K562 (cell line): ENCODE measurements at regions not wholly inside any gene's neighbourhood (a gene's known extent, or its start where the extent isn't known, plus 50 kb on each side); places are given as distances from the start of the nearest gene placed in this dataset.

Experiments
- ATAC-seq: fragments of 200-7000 bp; cut with Tn5 transposase; 3 replicates; pipeline ENCODE4 v1.9.1; 2020; ENCODE audit warnings: moderate library complexity
- BruUV-seq: library from RNA; stranded (reverse); fragments of 400-500 nt; replicated peaks from 2 replicates; lab custom pipeline; 2021; lab: Mats Ljungman, UMichigan
- CTCF ChIA-PET: fragments of 300-600 bp; formaldehyde crosslinking; extraction: SDS; loops from one replicate; lab custom pipeline; 2021; ENCODE audit warnings: low intra/inter-chr PET ratio; lab: Yijun Ruan, JAX
- POLR2A ChIA-PET: fragments of 300-600, 350-650 bp; sonication (Branson Sonifier 250); formaldehyde crosslinking; extraction: SDS; loops from one replicate; lab custom pipeline; 2021; ENCODE audit warnings: antibody characterized with exemption, inconsistent platforms; lab: Yijun Ruan, JAX
- DNase-seq, 4 experiments: peaks; one replicate each; pipeline versions ENCODE4 v3.0.0 to v3.0.0-alpha.2; 2011 to 2018; ENCODE audit warnings: low spot score in 3 of 4, mixed read lengths in 3 of 4; ENCODE audit errors: extremely low read depth in 1 of 4
- FAIRE-seq: peaks from 2 replicates; lab custom pipeline; 2011; peaks lifted over from hg19 to GRCh38; lab: Jason Lieb, UNC
- H2AFZ ChIP-seq: 2 replicates; pipeline ENCODE4 v1.6.0; 2011; ENCODE audit warnings: low read depth, low read length, control low read depth, inconsistent platforms
- H3K27ac ChIP-seq: fragments of 200-600 bp; 3 replicates; pipeline ENCODE4 v1.8.0; 2011; ENCODE audit warnings: low read depth, mild to moderate bottlenecking, control low read depth, inconsistent platforms, low read length, moderate library complexity, mixed read lengths; ENCODE audit errors: extremely low read depth
- H3K27me3 ChIP-seq, 2 experiments: fragments of 300-600 bp in 1 of 2; 2 replicates in 1 of 2; 3 replicates in 1 of 2; pipeline versions ENCODE4 v1.6.0 to v1.8.0; 2011; ENCODE audit warnings: inconsistent platforms in 2 of 2, low read length in 2 of 2, mild to moderate bottlenecking in 1 of 2, mixed read lengths in 1 of 2, moderate library complexity in 1 of 2; ENCODE audit not compliant: control insufficient read depth in 2 of 2, insufficient read depth in 2 of 2
- H3K36me3 ChIP-seq: fragments of 300-600 bp; 3 replicates; pipeline ENCODE4 v1.8.0; 2011; ENCODE audit warnings: mild to moderate bottlenecking, low read length, inconsistent platforms; ENCODE audit not compliant: control insufficient read depth, insufficient read depth
- H3K4me1 ChIP-seq, 2 experiments: fragments of 200-600 bp in 1 of 2; replicated peaks in 1 of 2; 2 replicates in 1 of 2; 3 replicates in 1 of 2; pipeline versions ENCODE4 v1.5.1 to v1.8.0; 2011; ENCODE audit warnings: inconsistent platforms in 2 of 2, low read length in 2 of 2, mild to moderate bottlenecking in 1 of 2, mixed read lengths in 1 of 2, moderate library complexity in 1 of 2; ENCODE audit not compliant: control insufficient read depth in 2 of 2, insufficient read depth in 2 of 2
- H3K4me2 ChIP-seq: 2 replicates; pipeline ENCODE4 v1.6.1; 2011; ENCODE audit warnings: low read length, control low read depth, inconsistent platforms, mixed read lengths; ENCODE audit not compliant: insufficient read depth
- H3K4me3 ChIP-seq: fragments of 200-600 bp; sonication (generic), shearing (Covaris generic); 2 replicates; pipeline ENCODE4 v1.5.1; 2016; ENCODE audit warnings: control low read depth, inconsistent platforms
- H3K79me2 ChIP-seq: fragments of 200-600 bp; 3 replicates; pipeline ENCODE4 v1.8.0; 2011; ENCODE audit warnings: low read length, inconsistent platforms; ENCODE audit not compliant: control insufficient read depth, insufficient read depth
- H3K9ac ChIP-seq, 2 experiments: 2 replicates each; pipeline versions ENCODE4 v1.6.0 to v1.6.1; 2011; ENCODE audit warnings: low read depth in 2 of 2, low read length in 2 of 2, control low read depth in 1 of 2, inconsistent platforms in 1 of 2, mild to moderate bottlenecking in 1 of 2, mixed read lengths in 1 of 2; ENCODE audit not compliant: insufficient read depth in 1 of 2
- H3K9me1 ChIP-seq: one replicate; pipeline ENCODE4 v1.6.0; 2011; ENCODE audit warnings: inconsistent platforms, mild to moderate bottlenecking, low read length, moderate library complexity; ENCODE audit not compliant: control insufficient read depth, insufficient read depth
- H3K9me3 ChIP-seq: replicated peaks from 2 replicates; pipeline ENCODE4 v1.5.1; 2011; ENCODE audit warnings: low read depth, low read length, inconsistent platforms; ENCODE audit not compliant: control insufficient read depth, insufficient read depth
- H4K20me1 ChIP-seq: replicated peaks from 2 replicates; pipeline ENCODE4 v1.6.1; 2011; ENCODE audit warnings: low read length, inconsistent platforms, mixed read lengths; ENCODE audit not compliant: control insufficient read depth, insufficient read depth
- ARNT ChIP-seq, 2 experiments: fragments of 450-650 bp; IDR thresholded peaks; 2 replicates each; pipeline ENCODE4 v1.6.1; 2016; ENCODE audit warnings: mild to moderate bottlenecking in 1 of 2
- E2F4 ChIP-seq: sonication (generic); formaldehyde crosslinking; IDR thresholded peaks from 2 replicates; pipeline ENCODE4 v1.8.0; 2022; ENCODE audit warnings: mild to moderate bottlenecking, low read depth, missing genetic modification reagents
- GATAD2A ChIP-seq: fragments of 450-650 bp; IDR thresholded peaks from 2 replicates; pipeline ENCODE4 v1.6.1; 2017
- GMEB1 ChIP-seq: fragments of 250-450 bp; sonication (Bioruptor Pico); IDR thresholded peaks from 2 replicates; pipeline ENCODE4 v1.4.0; 2020; ENCODE audit warnings: mild to moderate bottlenecking
- HMGXB4 ChIP-seq: sonication (generic); formaldehyde crosslinking; IDR thresholded peaks from 2 replicates; pipeline ENCODE4 v1.8.1; 2023; ENCODE audit warnings: mild to moderate bottlenecking, missing genetic modification reagents
- HNRNPH1 ChIP-seq: fragments of 200-400 bp; formaldehyde crosslinking; optimal IDR thresholded peaks from 2 replicates; pipeline ENCODE3; 2017; ENCODE audit warnings: low read depth, mild to moderate bottlenecking, low read length, moderate library complexity
- JUN ChIP-seq, 2 experiments: sonication (generic) in 1 of 2; formaldehyde crosslinking in 1 of 2; IDR thresholded peaks; 2 replicates each; pipeline versions ENCODE4 v1.6.1 to v1.8.0; 2012 to 2022; ENCODE audit warnings: borderline replicate concordance in 2 of 2, mild to moderate bottlenecking in 2 of 2, improper control_type of control experiment in 1 of 2, low read depth in 1 of 2, low read length in 1 of 2, missing genetic modification reagents in 1 of 2
- NFE2 ChIP-seq: IDR thresholded peaks from 2 replicates; pipeline ENCODE4 v1.6.1; 2014; ENCODE audit warnings: antibody characterized with exemption, low read depth
- PCBP1 ChIP-seq: fragments of 200-400 bp; formaldehyde crosslinking; IDR thresholded peaks from 2 replicates; pipeline ENCODE4 v1.6.1; 2018; ENCODE audit warnings: mild to moderate bottlenecking, low read depth, low read length; ENCODE audit not compliant: poor library complexity, severe bottlenecking
- PHB2 ChIP-seq: fragments of 450-650 bp; IDR thresholded peaks from 2 replicates; pipeline ENCODE4 v1.6.1; 2017; ENCODE audit warnings: low read depth
- SIN3A ChIP-seq, 2 experiments: fragments of 150-350 bp in 1 of 2; IDR thresholded peaks; 2 replicates each; pipeline ENCODE4 v1.6.1; 2011 to 2016; ENCODE audit warnings: borderline replicate concordance in 2 of 2, low read depth in 2 of 2, low read length in 2 of 2, mild to moderate bottlenecking in 2 of 2, moderate library complexity in 2 of 2; ENCODE audit not compliant: control insufficient read depth in 1 of 2
- SNRNP70 ChIP-seq: fragments of 200-400 bp; formaldehyde crosslinking; optimal IDR thresholded peaks from 2 replicates; pipeline ENCODE3; 2017; ENCODE audit warnings: low read depth, low read length
- XRCC5 ChIP-seq: fragments of 200-400 bp; formaldehyde crosslinking; IDR thresholded peaks from 2 replicates; pipeline ENCODE4 v1.6.1; 2017; ENCODE audit warnings: low read depth, mild to moderate bottlenecking, low read length
- ZNF253 ChIP-seq: fragments of 250-450 bp; sonication (Bioruptor Pico); conservative IDR thresholded peaks from 2 replicates; pipeline ENCODE4 v1.6.1; 2021; ENCODE audit warnings: mild to moderate bottlenecking
- ZNF282 ChIP-seq: sonication (generic); formaldehyde crosslinking; IDR thresholded peaks from 2 replicates; pipeline ENCODE4 v1.8.1; 2023; ENCODE audit warnings: missing genetic modification reagents
- ZNF41 ChIP-seq: fragments of 250-450 bp; sonication (Bioruptor Pico); conservative IDR thresholded peaks from 2 replicates; pipeline ENCODE4 v1.4.0; 2020; ENCODE audit warnings: mild to moderate bottlenecking
- ZNF76 ChIP-seq: fragments of 250-450 bp; sonication (Bioruptor Pico); IDR thresholded peaks from 2 replicates; pipeline ENCODE4 v1.4.0; 2020; ENCODE audit warnings: mild to moderate bottlenecking, moderate library complexity, borderline replicate concordance
- WGBS: fragments of 100-300 bp; shearing (Covaris generic); methylation state at CpG from one replicate; pipeline ENCODE4 v1.1.6; 2016; ENCODE audit warnings: low coverage, mixed read lengths; ENCODE audit not compliant: insufficient coverage; ENCODE audit errors: missing lambda C conversion rate; 5-methylcytosine and 5-hydroxymethylcytosine counted together
- in situ Hi-C: fragments of 300-500 bp; cut with MboI; formaldehyde crosslinking; loops from 4 replicates; pipeline ENCODE4 v1.15.0; 2018; ENCODE audit warnings: inconsistent platforms, mixed read lengths
- intact Hi-C: fragments of 100-400 bp; cut with micrococcal nuclease; formaldehyde crosslinking; loops from 2 replicates; pipeline ENCODE4 v1.14.2; 2022

DNA sequence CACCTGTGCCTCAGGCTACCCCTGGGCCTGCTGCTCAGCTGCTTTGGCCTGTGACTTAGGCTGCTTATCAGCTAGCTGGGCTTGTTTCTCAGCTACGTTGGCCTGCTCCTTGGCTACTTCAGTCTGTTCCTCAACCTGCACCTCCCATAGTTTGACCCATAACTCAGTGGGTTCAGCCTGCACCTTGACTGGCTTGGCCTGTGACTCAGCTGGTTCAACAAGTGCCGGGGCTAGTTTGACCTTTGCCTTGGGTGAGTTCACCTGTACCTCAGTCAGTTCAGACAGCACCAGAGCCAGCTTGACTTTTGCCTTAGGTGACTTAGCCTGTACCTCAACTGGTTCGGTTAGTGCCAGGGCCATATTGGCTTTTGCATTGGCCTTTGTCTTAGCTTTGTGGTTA lies 171.2 kb downstream of the MSN start (continued):
- TF ChIP-seq ZNF41 (CRISPR knock-in tag): no peak

DNA sequence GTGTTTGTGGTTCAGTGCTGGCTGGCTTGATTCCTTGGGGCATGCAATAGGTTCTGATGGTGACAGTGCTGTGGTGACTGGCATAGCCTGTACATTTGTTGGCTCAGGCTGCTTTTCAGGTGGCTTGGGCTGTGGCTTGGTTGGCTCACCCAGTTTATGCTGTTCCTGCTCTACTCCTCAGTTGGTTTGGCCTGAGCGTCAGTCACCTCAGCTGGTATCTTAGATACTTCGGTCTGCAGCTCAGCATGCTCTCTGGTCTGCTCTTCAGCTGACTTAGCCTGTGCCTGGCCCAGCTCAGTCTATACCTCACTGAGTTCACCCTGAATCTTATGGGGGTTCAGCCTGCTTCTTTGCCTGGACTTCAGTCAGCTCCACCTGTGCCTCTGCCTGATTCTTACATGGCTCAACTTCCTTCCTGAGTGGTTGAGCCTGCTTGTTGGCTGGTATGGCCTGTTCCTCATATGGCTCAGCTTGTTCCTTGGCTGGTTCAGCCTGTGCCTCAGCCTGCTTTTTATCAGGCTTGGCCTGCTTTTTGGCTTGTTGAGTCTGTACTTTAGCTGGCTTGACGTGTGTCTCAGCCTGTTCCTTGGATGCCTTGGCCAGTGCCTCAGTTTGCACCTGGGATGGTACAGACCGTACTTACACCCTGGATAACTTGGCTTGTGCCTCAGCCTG lies 170.6 kb downstream of the MSN start:
- Histone ChIP-seq H3K9me1 (no peaks in the 10 kb centered on the region), H3K79me2 (no peaks in the 10 kb centered on the region), H3K4me3 (no peak overlapping the region), H4K20me1 (no peaks in the 10 kb centered on the region), H3K9ac (no peak overlapping the region), H3K9me3 (no peaks in the 10 kb centered on the region), H3K27ac (no peak overlapping the region), H3K27me3 (no peaks in the 10 kb centered on the region), H3K4me1 (peaks cover 0 to 3% of the 10 kb centered on the region in 2 experiments; a peak in 2 of 5 replicates), H3K4me2 (no peak overlapping the region), H2AFZ (no peak overlapping the region), H3K36me3 (no peaks in the 10 kb centered on the region)
- DNase-seq: no peak
- 53% methylated on average over 3 of the region's 4 CpGs for WGBS
- in situ Hi-C loops (no loop called here), intact Hi-C loops (no loop called here)
- ChIA-PET POLR2A (no interaction called here), CTCF (no interaction called here)
- no peak; the same call in 2 of the 3 replicates for ATAC-seq
- BruUV-seq: no TSS peak
- no peak for FAIRE-seq
- TF ChIP-seq PHB2: no peak
- no peak for TF ChIP-seq GATAD2A
- no peak for TF ChIP-seq NFE2
- TF ChIP-seq ARNT (IDR thresholded peaks at IDR 0.05): no peak
- no peak for TF ChIP-seq GMEB1 (CRISPR knock-in tag)
- TF ChIP-seq SNRNP70: no peak
- no peak for TF ChIP-seq ZNF253 (CRISPR knock-in tag)
- TF ChIP-seq PCBP1: no peak
- TF ChIP-seq ZNF282 (CRISPR knock-in tag): no peak
- TF ChIP-seq JUN (IDR thresholded peaks at IDR 0.05; ENCODE audit: borderline replicate concordance, low read depth, low read length): no peak
- TF ChIP-seq JUN (CRISPR knock-in tag; IDR thresholded peaks at IDR 0.05; ENCODE audit: borderline replicate concordance): no peak
- no peak for TF ChIP-seq XRCC5
- TF ChIP-seq ZNF76 (CRISPR knock-in tag): no peak
- TF ChIP-seq SIN3A (IDR thresholded peaks at IDR 0.05; ENCODE audit: borderline replicate concordance in 2 of 2, control insufficient read depth in 1 of 2, low read depth in 2 of 2, low read length in 2 of 2): no peak
- TF ChIP-seq HMGXB4 (CRISPR knock-in tag): no peak
- TF ChIP-seq HNRNPH1: no peak
- TF ChIP-seq E2F4 (CRISPR knock-in tag): no peak
